HG03432 (cell line): ENCODE measurements at regions not wholly inside any gene's neighbourhood (a gene's known extent, or its start where the extent isn't known, plus 50 kb on each side); places are given as distances from the start of the nearest gene placed in this dataset.
"Not testable (repeated sequence)": the region's sequence is repeated elsewhere in the genome, so short reads cannot be mapped to it uniquely, and the experiment has no call there.

Source experiments
- ATAC-seq: cut with Tn5 transposase; IDR thresholded peaks from one replicate; pipeline ENCODE4 v1.9.1; 2021; ENCODE audit warnings: mild to moderate bottlenecking, moderate library complexity; ENCODE audit not compliant: unreplicated experiment

- no peak for ATAC-seq
Measured at GRCh38 chr4:43089730-43090129, 197.2 kb downstream of the GRXCR1 start.

GRCh38 chr4:43103048-43103447 is 210.5 kb downstream of the GRXCR1 start:
- no peak for ATAC-seq

GRCh38 chr4:43112139-43112538 is 219.6 kb downstream of the GRXCR1 start:
- no peak for ATAC-seq

GRCh38 chr4:43113196-43113595 is 220.7 kb downstream of the GRXCR1 start:
- ATAC-seq, result no peak

GRCh38 chr4:43126595-43126994 is 234.1 kb downstream of the GRXCR1 start:
- no peak for ATAC-seq

GRCh38 chr4:43130228-43131021 is 237.9 kb downstream of the GRXCR1 start:
- ATAC-seq, result no peak

GRCh38 chr4:43132010-43132582 is 239.6 kb downstream of the GRXCR1 start:
- peak; percentile 91 for ATAC-seq

GRCh38 chr4:43133566-43133965 is 241.1 kb downstream of the GRXCR1 start:
- no peak for ATAC-seq

GRCh38 chr4:43136752-43137151 is 244.2 kb downstream of the GRXCR1 start:
- no peak for ATAC-seq

GRCh38 chr4:43146198-43146597 is 253.7 kb downstream of the GRXCR1 start:
- no peak for ATAC-seq

DNA sequence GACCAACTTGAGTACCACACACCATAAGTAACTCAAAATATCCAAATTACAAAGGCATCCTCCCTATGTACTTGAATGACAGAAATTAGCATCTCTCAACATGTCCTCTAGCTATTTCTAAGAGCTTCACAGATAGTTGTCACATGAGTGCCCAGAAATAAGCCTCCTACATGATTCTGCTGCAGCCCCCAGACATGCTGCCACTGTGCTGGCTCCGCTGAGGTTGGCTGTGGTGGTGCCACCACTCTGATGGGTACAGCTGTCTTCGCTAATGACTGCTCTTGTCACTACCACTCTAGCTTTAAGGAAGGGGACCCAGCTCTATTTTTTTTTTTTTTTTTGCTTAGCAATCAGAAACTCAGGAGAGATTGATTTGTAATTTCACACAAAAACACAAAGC is 256.0 kb downstream of the GRXCR1 start:
- no peak for ATAC-seq

GRCh38 chr4:43163101-43163792 is 270.7 kb downstream of the GRXCR1 start:
- ATAC-seq, result no peak

- no peak for ATAC-seq
Measured at GRCh38 chr4:43189741-43190140, 297.2 kb downstream of the GRXCR1 start.

GRCh38 chr4:43212576-43212975 is 320.1 kb downstream of the GRXCR1 start:
- not testable (repeated sequence) for ATAC-seq

- no peak for ATAC-seq
Measured at GRCh38 chr4:43223820-43224219, 331.3 kb downstream of the GRXCR1 start.

GRCh38 chr4:43224559-43224958 is 332.0 kb downstream of the GRXCR1 start:
- ATAC-seq, result no peak

GRCh38 chr4:43233321-43233720 is 340.8 kb downstream of the GRXCR1 start:
- no peak for ATAC-seq

- no peak for ATAC-seq
Measured at GRCh38 chr4:43234626-43235415, 342.3 kb downstream of the GRXCR1 start.

- ATAC-seq, result no peak
Measured at GRCh38 chr4:43238008-43238407, 345.5 kb downstream of the GRXCR1 start.

GRCh38 chr4:43238585-43238984 is 346.1 kb downstream of the GRXCR1 start:
- ATAC-seq, result no peak

DNA sequence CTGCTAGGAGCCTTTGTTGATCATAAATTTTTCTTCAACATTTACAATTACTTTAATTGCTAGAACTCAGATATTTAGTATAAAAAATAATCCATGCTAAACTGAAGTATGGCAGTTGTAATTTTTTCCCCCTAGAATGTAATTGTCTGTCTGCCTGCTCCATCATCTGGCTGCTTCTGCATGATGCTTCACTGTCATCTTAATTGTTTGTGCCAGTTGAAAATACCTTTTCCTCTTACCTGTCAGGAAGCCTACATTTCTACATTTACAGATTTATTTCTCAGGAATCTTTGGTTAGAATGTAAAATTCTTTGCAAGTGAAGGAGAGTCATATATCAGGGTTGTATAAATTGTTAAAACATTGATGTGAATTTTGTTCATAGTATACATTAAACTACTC is 348.6 kb downstream of the GRXCR1 start:
- no peak for ATAC-seq
